Neuronal stem cell (in vitro differentiated cells): ENCODE measurements at regions not wholly inside any gene's neighbourhood (a gene's known extent, or its start where the extent isn't known, plus 50 kb on each side); places are given as distances from the start of the nearest gene placed in this dataset.

Source experiments
- DNase-seq: peaks from one replicate; pipeline ENCODE4 v3.0.0-alpha.2; 2013; ENCODE audit warnings: low spot score
- H2AFZ ChIP-seq: one replicate; pipeline ENCODE4 v1.6.1; 2013; ENCODE audit warnings: mild to moderate bottlenecking, low read length, inconsistent platforms
- H2AK5ac ChIP-seq: 2 replicates; pipeline ENCODE4 v1.6.1; 2013; ENCODE audit warnings: low read depth, mild to moderate bottlenecking, inconsistent platforms, low read length, moderate library complexity, mixed read lengths
- H2BK120ac ChIP-seq: 2 replicates; pipeline ENCODE4 v1.6.1; 2013; ENCODE audit warnings: low read depth, mild to moderate bottlenecking, inconsistent platforms, low read length, moderate library complexity, mixed read lengths
- H2BK12ac ChIP-seq: one replicate; pipeline ENCODE4 v1.6.1; 2013; ENCODE audit warnings: low read length, inconsistent platforms
- H2BK15ac ChIP-seq: 2 replicates; pipeline ENCODE4 v1.6.1; 2013; ENCODE audit warnings: mild to moderate bottlenecking, low read length, inconsistent platforms, mixed read lengths
- H2BK5ac ChIP-seq: one replicate; pipeline ENCODE4 v1.6.1; 2013; ENCODE audit warnings: inconsistent platforms, mild to moderate bottlenecking, low read length, moderate library complexity
- H3K14ac ChIP-seq: one replicate; pipeline ENCODE4 v1.6.1; 2013; ENCODE audit warnings: low read length, inconsistent platforms
- H3K18ac ChIP-seq: 2 replicates; pipeline ENCODE4 v1.6.1; 2013; ENCODE audit warnings: low read length, inconsistent platforms
- H3K23ac ChIP-seq: 2 replicates; pipeline ENCODE4 v1.6.1; 2013; ENCODE audit warnings: low read depth, mild to moderate bottlenecking, mixed read lengths, low read length, inconsistent platforms; ENCODE audit not compliant: poor library complexity
- H3K27ac ChIP-seq: replicated peaks from 3 replicates; pipeline ENCODE4 v1.5.1; 2013; ENCODE audit warnings: low read length, inconsistent platforms
- H3K27me3 ChIP-seq, 3 experiments: 2 replicates each; pipeline ENCODE4 v1.6.1; 2013; ENCODE audit warnings: low read length in 3 of 3, mild to moderate bottlenecking in 2 of 3, inconsistent platforms in 1 of 3, low read depth in 1 of 3, mixed read lengths in 1 of 3, moderate library complexity in 1 of 3; ENCODE audit not compliant: control insufficient read depth in 3 of 3, insufficient read depth in 3 of 3
- H3K36me3 ChIP-seq, 2 donors: replicated peaks in 1 of 2; 2 replicates each; pipeline ENCODE4 v1.6.1; 2013; ENCODE audit warnings: low read length in 2 of 2; ENCODE audit not compliant: control insufficient read depth in 2 of 2, insufficient read depth in 2 of 2
- H3K4ac ChIP-seq: 2 replicates; pipeline ENCODE4 v1.6.1; 2013; ENCODE audit warnings: inconsistent platforms, mild to moderate bottlenecking, low read length, moderate library complexity
- H3K4me1 ChIP-seq, 2 donors: 1 replicate in 1 of 2; 2 replicates in 1 of 2; pipeline ENCODE4 v1.6.1; 2013; ENCODE audit warnings: low read length in 2 of 2, low read depth in 1 of 2; ENCODE audit not compliant: control insufficient read depth in 2 of 2, insufficient read depth in 1 of 2
- H3K4me2 ChIP-seq: one replicate; pipeline ENCODE4 v1.6.1; 2013; ENCODE audit warnings: mild to moderate bottlenecking, low read length, inconsistent platforms; ENCODE audit not compliant: insufficient read depth, poor library complexity, severe bottlenecking
- H3K4me3 ChIP-seq, 2 donors: 2 replicates each; pipeline ENCODE4 v1.5.1; 2013; ENCODE audit warnings: low read length in 2 of 2, mild to moderate bottlenecking in 2 of 2, inconsistent platforms in 1 of 2, moderate library complexity in 1 of 2
- H3K79me1 ChIP-seq: one replicate; pipeline ENCODE4 v1.6.1; 2013; ENCODE audit warnings: low read depth, mild to moderate bottlenecking, inconsistent platforms, low read length, moderate library complexity
- H3K9ac ChIP-seq: one replicate; pipeline ENCODE4 v1.6.1; 2013; ENCODE audit warnings: mild to moderate bottlenecking, low read depth, low read length, inconsistent platforms; ENCODE audit not compliant: poor library complexity
- H3K9me3 ChIP-seq, 2 donors: replicated peaks in 1 of 2; 2 replicates each; pipeline versions ENCODE3 to v1.6.1; 2013; ENCODE audit warnings: low read length in 2 of 2, mild to moderate bottlenecking in 2 of 2, inconsistent platforms in 1 of 2, low read depth in 1 of 2, mixed read lengths in 1 of 2, moderate library complexity in 1 of 2; ENCODE audit not compliant: control insufficient read depth in 2 of 2, insufficient read depth in 1 of 2
- H4K8ac ChIP-seq: one replicate; pipeline ENCODE4 v1.6.1; 2013; ENCODE audit warnings: low read depth, mild to moderate bottlenecking, inconsistent platforms, low read length, moderate library complexity
- H4K91ac ChIP-seq: one replicate; pipeline ENCODE4 v1.6.1; 2013; ENCODE audit warnings: low read length, low read depth, mild to moderate bottlenecking, inconsistent platforms; ENCODE audit not compliant: poor library complexity
- WGBS, 2 donors: extraction: QIAGEN DNeasy Blood & Tissue Kit; methylation state at CpG; one replicate each; pipeline ENCODE4 v1.1.7; 2013; ENCODE audit warnings: missing lambda C conversion rate in 2 of 2, mixed read lengths in 1 of 2; ENCODE audit not compliant: insufficient read length in 2 of 2, insufficient replicate concordance in 1 of 2; ENCODE audit errors: extremely low coverage in 2 of 2; 5-methylcytosine and 5-hydroxymethylcytosine counted together

GRCh38 chr6:8900056-8900455, 464.7 kb upstream of the SLC35B3 start:
- Histone ChIP-seq H3K9me3 (no peaks in the 10 kb centered on the region), H4K91ac (no peak overlapping the region), H3K4me3 (no peak overlapping the region), H2AFZ (no peak overlapping the region), H2BK15ac (no peak overlapping the region), H3K79me1 (no peaks in the 10 kb centered on the region), H2BK120ac (no peak overlapping the region), H3K27ac (no peak overlapping the region), H3K14ac (no peak overlapping the region), H2BK5ac (no peak overlapping the region), H3K18ac (no peak overlapping the region), H3K23ac (no peak overlapping the region), H3K27me3 (no peaks in the 10 kb centered on the region), H3K9ac (no peak overlapping the region), H4K8ac (no peak overlapping the region), H2BK12ac (no peak overlapping the region), H3K36me3 (no peaks in the 10 kb centered on the region), H3K4me1 (no peaks in the 10 kb centered on the region), H3K4ac (no peak overlapping the region), H2AK5ac (no peak overlapping the region), H3K4me2 (no peak overlapping the region)
- WGBS, 2 donors: no CpG with 5 or more reads among the region's 3 CpGs
- DNase-seq: no peak

DNA sequence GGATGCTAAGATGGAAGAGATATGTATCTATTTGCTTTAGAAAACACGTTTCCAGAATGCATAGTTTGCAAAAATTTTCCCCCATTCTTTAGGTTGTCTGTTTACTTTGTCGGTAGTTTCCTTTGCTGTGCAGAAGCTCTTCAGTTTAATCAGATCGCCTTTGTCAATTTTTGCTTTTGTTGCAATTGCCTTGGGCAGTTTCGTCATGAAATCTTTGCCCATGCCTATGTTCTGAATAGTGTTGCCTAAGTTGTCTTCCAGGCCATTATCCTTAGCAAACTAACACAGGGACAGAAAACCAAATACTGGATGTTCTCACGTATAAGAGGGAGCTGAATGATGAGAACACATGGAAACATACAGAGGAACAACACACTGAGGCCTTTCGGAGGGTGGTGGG, 454.2 kb upstream of the SLC35B3 start:
- H2BK120ac ChIP-seq: no peak overlapping the region
- H3K18ac ChIP-seq: no peak overlapping the region
- no peak overlapping the region for H3K14ac ChIP-seq
- no peak overlapping the region for H4K91ac ChIP-seq
- no peaks in the 10 kb centered on the region for H3K79me1 ChIP-seq
- H4K8ac ChIP-seq: no peak overlapping the region
- no peak overlapping the region for H3K27ac ChIP-seq
- H2BK12ac ChIP-seq: no peak overlapping the region
- no peak overlapping the region for H3K9ac ChIP-seq
- no peak overlapping the region for H3K4ac ChIP-seq
- WGBS, 2 donors: no CpG with 5 or more reads among the region's 6 CpGs
- no peak overlapping the region for H3K23ac ChIP-seq
- H3K4me1 ChIP-seq: no peaks in the 10 kb centered on the region
- no peaks in the 10 kb centered on the region for H3K36me3 ChIP-seq
- H3K9me3 ChIP-seq: no peaks in the 10 kb centered on the region
- H2AK5ac ChIP-seq: no peak overlapping the region
- no peak overlapping the region for H3K4me3 ChIP-seq
- H2BK15ac ChIP-seq: no peak overlapping the region
- DNase-seq: no peak
- H3K4me2 ChIP-seq: no peak overlapping the region
- H2AFZ ChIP-seq: no peak overlapping the region
- no peak overlapping the region for H2BK5ac ChIP-seq
- H3K27me3 ChIP-seq: no peaks in the 10 kb centered on the region

GRCh38 chr6:8888468-8888867, 453.1 kb upstream of the SLC35B3 start:
- no peak for DNase-seq
- WGBS, 2 donors: no CpG with 5 or more reads among the region's 3 CpGs

DNA sequence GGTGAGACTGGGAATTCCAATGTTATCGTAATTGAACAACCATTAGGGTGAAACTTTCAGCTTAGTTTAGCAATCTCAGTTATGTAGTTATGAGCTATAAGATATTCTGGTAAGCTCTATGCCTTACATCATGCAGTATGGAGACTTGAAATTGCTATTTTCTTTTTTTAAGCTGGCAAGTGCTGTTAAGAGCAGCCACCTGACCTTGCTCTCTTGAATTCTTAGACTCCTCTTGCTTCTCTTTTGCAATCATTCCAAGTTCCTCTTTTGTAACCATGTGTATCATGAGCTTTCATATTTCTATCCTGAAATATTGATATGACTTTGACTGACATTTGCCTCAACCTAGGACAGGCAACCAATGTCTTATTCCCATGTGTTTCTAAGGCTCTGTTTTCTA, 446.3 kb upstream of the SLC35B3 start:
- Histone ChIP-seq H2BK15ac (no peak overlapping the region), H4K91ac (no peak overlapping the region), H2BK120ac (no peak overlapping the region), H3K4ac (no peak overlapping the region), H3K27ac (no peak overlapping the region), H3K14ac (no peak overlapping the region), H2AK5ac (no peak overlapping the region), H3K9me3 (no peaks in the 10 kb centered on the region), H2BK12ac (no peak overlapping the region), H3K36me3 (no peaks in the 10 kb centered on the region), H3K4me2 (no peak overlapping the region), H3K4me1 (no peaks in the 10 kb centered on the region), H4K8ac (no peak overlapping the region), H2BK5ac (no peak overlapping the region), H3K4me3 (no peak overlapping the region), H3K9ac (no peak overlapping the region), H3K18ac (no peak overlapping the region), H3K23ac (no peak overlapping the region), H3K27me3 (no peaks in the 10 kb centered on the region), H2AFZ (no peak overlapping the region), H3K79me1 (no peaks in the 10 kb centered on the region)
- no CpG with 5 or more reads among the region's 1 CpG for WGBS, 2 donors
- DNase-seq: no peak

More at GRCh38 chr6:8888468-8888867, 453.1 kb upstream of the SLC35B3 start:
- H2BK5ac ChIP-seq: no peak overlapping the region
- no peaks in the 10 kb centered on the region for H3K4me1 ChIP-seq
- no peak overlapping the region for H4K91ac ChIP-seq
- no peaks in the 10 kb centered on the region for H3K79me1 ChIP-seq
- H2AFZ ChIP-seq: no peak overlapping the region
- no peak overlapping the region for H2BK15ac ChIP-seq
- H3K9me3 ChIP-seq: no peaks in the 10 kb centered on the region
- no peak overlapping the region for H3K23ac ChIP-seq
- no peak overlapping the region for H3K4me3 ChIP-seq
- H3K27me3 ChIP-seq: no peaks in the 10 kb centered on the region
- no peak overlapping the region for H4K8ac ChIP-seq
- no peak overlapping the region for H2BK12ac ChIP-seq
- H3K27ac ChIP-seq: no peak overlapping the region
- H3K36me3 ChIP-seq: no peaks in the 10 kb centered on the region
- H3K4me2 ChIP-seq: no peak overlapping the region
- no peak overlapping the region for H3K4ac ChIP-seq
- H2AK5ac ChIP-seq: no peak overlapping the region
- no peak overlapping the region for H2BK120ac ChIP-seq
- no peak overlapping the region for H3K9ac ChIP-seq
- no peak overlapping the region for H3K14ac ChIP-seq
- H3K18ac ChIP-seq: no peak overlapping the region
